Keratinocyte (primary cell): ENCODE measurements at regions not wholly inside any gene's neighbourhood (a gene's known extent, or its start where the extent isn't known, plus 50 kb on each side); places are given as distances from the start of the nearest gene placed in this dataset.

Experiments
- DNase-seq: peaks from one replicate; pipeline ENCODE4 v3.0.0-alpha.2; 2011; ENCODE audit warnings: low read depth, missing footprints, low spot score
- FAIRE-seq: peaks from 2 replicates; lab custom pipeline; 2011; peaks lifted over from hg19 to GRCh38; lab: Jason Lieb, UNC
- H2AFZ ChIP-seq: 2 replicates; pipeline ENCODE4 v1.6.0; 2012; ENCODE audit warnings: low read length, control low read depth, inconsistent platforms; ENCODE audit not compliant: control insufficient read depth
- H3K27ac ChIP-seq: 2 replicates; pipeline ENCODE4 v1.5.1; 2011; ENCODE audit warnings: low read length; ENCODE audit not compliant: control insufficient read depth, insufficient read depth
- H3K27me3 ChIP-seq: 3 replicates; pipeline ENCODE4 v1.6.0; 2011; ENCODE audit warnings: low read length; ENCODE audit not compliant: control insufficient read depth, insufficient read depth; ENCODE audit errors: extremely low read depth
- H3K36me3 ChIP-seq, 2 experiments: 2 replicates in 1 of 2; 3 replicates in 1 of 2; pipeline ENCODE4 v1.5.1; 2011; ENCODE audit warnings: low read length in 2 of 2, mild to moderate bottlenecking in 1 of 2; ENCODE audit not compliant: control insufficient read depth in 2 of 2, insufficient read depth in 2 of 2; ENCODE audit errors: extremely low read depth in 1 of 2
- H3K4me1 ChIP-seq: 3 replicates; pipeline ENCODE4 v1.5.1; 2011; ENCODE audit warnings: low read length; ENCODE audit not compliant: control insufficient read depth, insufficient read depth; ENCODE audit errors: extremely low read depth
- H3K4me2 ChIP-seq: 3 replicates; pipeline ENCODE4 v1.6.0; 2011; ENCODE audit warnings: low read depth, low read length; ENCODE audit not compliant: control insufficient read depth, insufficient read depth; ENCODE audit errors: extremely low read depth
- H3K4me3 ChIP-seq, 3 experiments: fragments of 200-600 bp in 1 of 3; sonication (generic) in 1 of 3; 2 replicates in 2 of 3; 3 replicates in 1 of 3; pipeline ENCODE4 v1.5.1; 2011 to 2016; ENCODE audit warnings: low read length in 3 of 3, mild to moderate bottlenecking in 3 of 3, control low read depth in 2 of 3, inconsistent platforms in 1 of 3, low read depth in 1 of 3, mixed read lengths in 1 of 3, mixed run types in 1 of 3, moderate library complexity in 1 of 3; ENCODE audit not compliant: control insufficient read depth in 2 of 3, insufficient read depth in 2 of 3; ENCODE audit errors: extremely low read depth in 1 of 3
- H3K79me2 ChIP-seq: 2 replicates; pipeline ENCODE4 v1.6.0; 2012; ENCODE audit warnings: low read length; ENCODE audit not compliant: control insufficient read depth, insufficient read depth
- H3K9ac ChIP-seq: 3 replicates; pipeline ENCODE4 v1.6.0; 2011; ENCODE audit warnings: low read length; ENCODE audit not compliant: control insufficient read depth, insufficient read depth; ENCODE audit errors: extremely low read depth
- H3K9me1 ChIP-seq: 3 replicates; pipeline ENCODE4 v1.6.0; 2011; ENCODE audit warnings: low read length; ENCODE audit not compliant: control insufficient read depth, insufficient read depth; ENCODE audit errors: extremely low read depth
- H3K9me3 ChIP-seq: 2 replicates; pipeline ENCODE4 v1.5.1; 2012; ENCODE audit warnings: low read depth, low read length; ENCODE audit not compliant: control insufficient read depth
- H4K20me1 ChIP-seq: 3 replicates; pipeline ENCODE4 v1.6.0; 2011; ENCODE audit warnings: low read length; ENCODE audit not compliant: control insufficient read depth, insufficient read depth; ENCODE audit errors: extremely low read depth
- CTCF ChIP-seq, 3 experiments: IDR thresholded peaks in 1 of 3; conservative IDR thresholded peaks in 1 of 3; optimal IDR thresholded peaks in 1 of 3; 2 replicates in 2 of 3; 3 replicates in 1 of 3; pipeline versions ENCODE3 to v1.5.1; 2011; ENCODE audit warnings: low read length in 3 of 3, mild to moderate bottlenecking in 3 of 3, moderate library complexity in 2 of 3, control low read depth in 1 of 3, inconsistent platforms in 1 of 3; ENCODE audit not compliant: insufficient read depth in 2 of 3; ENCODE audit errors: extremely low read depth in 1 of 3
- EZH2 ChIP-seq: IDR thresholded peaks from one replicate; pipeline ENCODE4 v1.6.1; 2012; ENCODE audit warnings: inconsistent platforms, mild to moderate bottlenecking, low read length, moderate library complexity
- dilution Hi-C: fragments of 300-500 bp; cut with MboI; formaldehyde crosslinking; loops from one replicate; pipeline ENCODE4 v1.7.0; 2020; ENCODE audit warnings: low sequenced_read_pairs; ENCODE audit not compliant: extremely low pct_ligation_motif_present

- Histone ChIP-seq H3K79me2 (no peaks in the 10 kb centered on the region), H3K27ac (no peak overlapping the region), H3K36me3 (no peaks in the 10 kb centered on the region), H3K4me3 (no peak overlapping the region), H3K9me1 (no peaks in the 10 kb centered on the region), H4K20me1 (no peaks in the 10 kb centered on the region), H3K9me3 (no peaks in the 10 kb centered on the region), H3K4me1 (peaks cover 28% of the 10 kb centered on the region), H2AFZ (no peak overlapping the region), H3K27me3 (no peaks in the 10 kb centered on the region), H3K4me2 (no peak overlapping the region), H3K9ac (no peak overlapping the region)
- no peak for DNase-seq
- dilution Hi-C loops = no loop called here
- no peak for FAIRE-seq
- TF ChIP-seq EZH2 (no peak), CTCF (optimal IDR thresholded peaks at IDR 0.05 in 1 of 3, IDR thresholded peaks at IDR 0.05 in 1 of 3, conservative IDR thresholded peaks at IDR 0.05 in 1 of 3; ENCODE audit: extremely low read depth in 1 of 3, insufficient read depth in 2 of 3, low read length in 3 of 3) (no peak)
These were observed 74.5 kb upstream of the XPA start for GRCh38 chr9:97771641-97772040.

- TF ChIP-seq CTCF (optimal IDR thresholded peaks at IDR 0.05 in 1 of 3, IDR thresholded peaks at IDR 0.05 in 1 of 3, conservative IDR thresholded peaks at IDR 0.05 in 1 of 3; ENCODE audit: extremely low read depth in 1 of 3, insufficient read depth in 2 of 3, low read length in 3 of 3) = no peak
- TF ChIP-seq EZH2 = no peak
- DNase-seq (no peak), FAIRE-seq (no peak)
- Histone ChIP-seq H3K27ac (no peak overlapping the region), H2AFZ (no peak overlapping the region), H3K79me2 (no peaks in the 10 kb centered on the region), H3K27me3 (no peaks in the 10 kb centered on the region), H3K36me3 (no peaks in the 10 kb centered on the region), H3K4me2 (no peak overlapping the region), H3K4me1 (peaks cover 27% of the 10 kb centered on the region), H3K4me3 (no peak overlapping the region), H3K9me3 (no peaks in the 10 kb centered on the region), H3K9ac (no peak overlapping the region), H3K9me1 (no peaks in the 10 kb centered on the region), H4K20me1 (no peaks in the 10 kb centered on the region)
- dilution Hi-C loops = no loop called here
These were observed 75.0 kb upstream of the XPA start for GRCh38 chr9:97772145-97772544.
